ENCODE measurements at regions not wholly inside any gene's neighbourhood (a gene's known extent, or its start where the extent isn't known, plus 50 kb on each side); places are given as distances from the start of the nearest gene placed in this dataset.

GRCh38 chr3:176579711-176580185 lies 617.5 kb downstream of the TBL1XR1 start:
- Histone ChIP-seq H3K27ac (no peak overlapping the region), H3K4me3 (no peak overlapping the region), H3K9me3 (no peaks in the 10 kb centered on the region), H3K4me1 (no peaks in the 10 kb centered on the region), H3K27me3 (no peaks in the 10 kb centered on the region), H3K36me3 (no peaks in the 10 kb centered on the region)
- no peak for TF ChIP-seq CTCF (IDR thresholded peaks at IDR 0.05)
- intact Hi-C loops (cut with DNase I): no loop called here
- DNase-seq (ENCODE audit: low spot score in 2 of 2): no peak

GRCh38 chr3:176578316-176578715 lies 619.0 kb downstream of the TBL1XR1 start:
- intact Hi-C loops (cut with DNase I): no loop called here
- Histone ChIP-seq H3K36me3 (no peaks in the 10 kb centered on the region), H3K27me3 (no peaks in the 10 kb centered on the region), H3K4me1 (no peaks in the 10 kb centered on the region), H3K9me3 (no peaks in the 10 kb centered on the region), H3K4me3 (no peak overlapping the region), H3K27ac (no peak overlapping the region)
- no peak for DNase-seq (ENCODE audit: low spot score in 2 of 2)
- no peak for TF ChIP-seq CTCF (IDR thresholded peaks at IDR 0.05)

DNA sequence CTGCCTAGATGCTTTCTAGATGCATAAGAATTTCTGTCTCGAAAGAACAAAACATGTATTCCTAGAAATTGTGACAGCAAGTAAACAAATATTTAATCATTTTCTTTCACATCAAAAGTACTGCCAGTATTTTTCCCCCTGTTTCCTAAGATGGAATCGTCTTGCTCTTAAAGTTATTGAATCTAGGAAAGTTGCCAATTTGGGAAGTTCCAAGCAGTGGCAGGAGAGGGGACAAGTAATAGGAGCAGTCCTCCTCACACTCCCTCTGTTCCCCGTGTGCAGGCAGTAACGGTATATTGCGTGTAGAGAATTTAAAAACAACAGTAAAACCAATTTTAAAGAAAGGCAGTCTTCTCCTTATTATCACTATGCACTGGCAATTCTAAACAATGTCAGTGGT lies 619.8 kb downstream of the TBL1XR1 start:
- no peak for TF ChIP-seq CTCF (IDR thresholded peaks at IDR 0.05)
- intact Hi-C loops (cut with DNase I): no loop called here
- H3K9me3 ChIP-seq: no peaks in the 10 kb centered on the region
- DNase-seq (ENCODE audit: low spot score in 2 of 2): no peak
- no peaks in the 10 kb centered on the region for H3K36me3 ChIP-seq
- H3K4me1 ChIP-seq: no peaks in the 10 kb centered on the region
- no peak overlapping the region for H3K4me3 ChIP-seq
- no peak overlapping the region for H3K27ac ChIP-seq
- no peaks in the 10 kb centered on the region for H3K27me3 ChIP-seq

- no peaks in the 10 kb centered on the region for H3K36me3 ChIP-seq
- TF ChIP-seq CTCF (IDR thresholded peaks at IDR 0.05): no peak
- DNase-seq (ENCODE audit: low spot score in 2 of 2): no peak
- H3K9me3 ChIP-seq: no peaks in the 10 kb centered on the region
- no peaks in the 10 kb centered on the region for H3K4me1 ChIP-seq
- H3K4me3 ChIP-seq: no peak overlapping the region
- H3K27me3 ChIP-seq: no peaks in the 10 kb centered on the region
- H3K27ac ChIP-seq: no peak overlapping the region
- intact Hi-C loops (cut with DNase I): no loop called here
Observed at GRCh38 chr3:176574786-176575185, 622.5 kb downstream of the TBL1XR1 start.

GRCh38 chr3:176571926-176572325 lies 625.4 kb downstream of the TBL1XR1 start:
- no peaks in the 10 kb centered on the region for H3K4me1 ChIP-seq
- H3K9me3 ChIP-seq: no peaks in the 10 kb centered on the region
- no peak overlapping the region for H3K4me3 ChIP-seq
- H3K36me3 ChIP-seq: no peaks in the 10 kb centered on the region
- no peak for DNase-seq (ENCODE audit: low spot score in 2 of 2)
- TF ChIP-seq CTCF (IDR thresholded peaks at IDR 0.05): no peak
- no peak overlapping the region for H3K27ac ChIP-seq
- intact Hi-C loops (cut with DNase I): no loop called here
- no peaks in the 10 kb centered on the region for H3K27me3 ChIP-seq

GRCh38 chr3:176570992-176571391 lies 626.3 kb downstream of the TBL1XR1 start:
- Histone ChIP-seq H3K4me3 (no peak overlapping the region), H3K27me3 (no peaks in the 10 kb centered on the region), H3K36me3 (no peaks in the 10 kb centered on the region), H3K4me1 (no peaks in the 10 kb centered on the region), H3K9me3 (no peaks in the 10 kb centered on the region), H3K27ac (no peak overlapping the region)
- DNase-seq (ENCODE audit: low spot score in 2 of 2): no peak
- intact Hi-C loops (cut with DNase I): no loop called here
- no peak for TF ChIP-seq CTCF (IDR thresholded peaks at IDR 0.05)
